Vagina (tissue), 2 donors: ENCODE measurements at regions not wholly inside any gene's neighbourhood (a gene's known extent, or its start where the extent isn't known, plus 50 kb on each side); places are given as distances from the start of the nearest gene placed in this dataset.

ENCODE experiments used
- DNase-seq, 2 donors: peaks; one replicate each; pipeline ENCODE4 v3.0.0-alpha.2; 2017; ENCODE audit errors: extremely low spot score in 2 of 2
- H3K27ac ChIP-seq: fragments of 200-600 bp; sonication (generic); one replicate; pipeline ENCODE4 v1.5.1; 2019
- H3K27me3 ChIP-seq: fragments of 200-600 bp; sonication (generic); one replicate; pipeline ENCODE4 v1.5.1; 2019
- H3K36me3 ChIP-seq, 2 donors: fragments of 200-600 bp; sonication (generic); one replicate each; pipeline ENCODE4 v1.5.1; 2017 to 2019
- H3K4me1 ChIP-seq: fragments of 200-600 bp; sonication (generic); one replicate; pipeline ENCODE4 v1.5.1; 2019
- H3K4me3 ChIP-seq, 2 donors: fragments of 200-600 bp; sonication (generic); 1 replicate in 1 of 2; 2 replicates in 1 of 2; pipeline ENCODE4 v1.5.1; 2016 to 2019
- H3K9me3 ChIP-seq: fragments of 200-600 bp; sonication (generic); one replicate; pipeline ENCODE4 v1.5.1; 2019
- POLR2A ChIP-seq, 2 donors: fragments of 450-650 bp; IDR thresholded peaks; one replicate each; pipeline ENCODE4 v1.6.1; 2017; ENCODE audit warnings: antibody characterized with exemption in 2 of 2, mild to moderate bottlenecking in 2 of 2, moderate library complexity in 2 of 2
- POLR2AphosphoS5 ChIP-seq, 2 donors: sonication (generic); formaldehyde crosslinking; IDR thresholded peaks; one replicate each; pipeline ENCODE4 v1.9.0; 2017; ENCODE audit warnings: antibody characterized with exemption in 2 of 2, mild to moderate bottlenecking in 2 of 2, low read depth in 1 of 2; ENCODE audit not compliant: insufficient read depth in 1 of 2
- intact Hi-C: fragments of 100-400 bp; cut with DNase I; formaldehyde crosslinking; loops from one replicate; pipeline ENCODE4 v1.15.1; 2023
- TF ChIP-seq, protein P1 (sequence below), 3 experiments: fragments of 450-650 bp in 2 of 3; fragments of 200-600 bp in 1 of 3; sonication (generic) in 1 of 3; IDR thresholded peaks; one replicate each; pipeline ENCODE4 v1.5.1; 2017 to 2019; ENCODE audit warnings: antibody characterized with exemption in 3 of 3, mild to moderate bottlenecking in 2 of 3, moderate library complexity in 2 of 3

DNA sequence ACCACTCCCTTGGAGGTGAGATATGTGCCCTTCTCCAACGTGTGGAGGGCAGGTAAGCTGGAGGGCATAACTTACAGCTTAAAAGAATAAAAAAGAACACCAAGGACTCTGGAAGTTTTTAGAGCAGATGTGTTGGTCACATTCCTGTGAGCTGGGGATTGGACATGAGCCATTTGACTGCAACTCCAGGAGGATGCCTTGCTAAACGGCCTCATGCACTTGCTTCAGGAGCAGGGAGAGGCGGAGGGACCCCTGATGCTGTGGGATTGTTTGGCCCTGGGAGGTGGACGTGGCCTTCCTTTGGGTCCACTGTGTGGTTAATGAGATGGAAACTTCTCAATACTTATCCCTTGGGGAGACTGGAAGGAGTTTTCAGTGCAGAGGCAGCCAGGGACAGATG, 185.6 kb downstream of the RHOU start:
- no peaks in the 10 kb centered on the region for H3K36me3 ChIP-seq
- intact Hi-C loops = no loop called here
- H3K9me3 ChIP-seq = no peaks in the 10 kb centered on the region
- no peak overlapping the region for H3K4me3 ChIP-seq
- no peak overlapping the region for H3K27ac ChIP-seq
- no peak for DNase-seq
- H3K4me1 ChIP-seq = no peaks in the 10 kb centered on the region
- TF ChIP-seq POLR2AphosphoS5 (IDR thresholded peaks at IDR 0.05; ENCODE audit: insufficient read depth in 1 of 2, low read depth in 1 of 2) (no peak), POLR2A (IDR thresholded peaks at IDR 0.05) (no peak)
- TF ChIP-seq, protein P1, sequence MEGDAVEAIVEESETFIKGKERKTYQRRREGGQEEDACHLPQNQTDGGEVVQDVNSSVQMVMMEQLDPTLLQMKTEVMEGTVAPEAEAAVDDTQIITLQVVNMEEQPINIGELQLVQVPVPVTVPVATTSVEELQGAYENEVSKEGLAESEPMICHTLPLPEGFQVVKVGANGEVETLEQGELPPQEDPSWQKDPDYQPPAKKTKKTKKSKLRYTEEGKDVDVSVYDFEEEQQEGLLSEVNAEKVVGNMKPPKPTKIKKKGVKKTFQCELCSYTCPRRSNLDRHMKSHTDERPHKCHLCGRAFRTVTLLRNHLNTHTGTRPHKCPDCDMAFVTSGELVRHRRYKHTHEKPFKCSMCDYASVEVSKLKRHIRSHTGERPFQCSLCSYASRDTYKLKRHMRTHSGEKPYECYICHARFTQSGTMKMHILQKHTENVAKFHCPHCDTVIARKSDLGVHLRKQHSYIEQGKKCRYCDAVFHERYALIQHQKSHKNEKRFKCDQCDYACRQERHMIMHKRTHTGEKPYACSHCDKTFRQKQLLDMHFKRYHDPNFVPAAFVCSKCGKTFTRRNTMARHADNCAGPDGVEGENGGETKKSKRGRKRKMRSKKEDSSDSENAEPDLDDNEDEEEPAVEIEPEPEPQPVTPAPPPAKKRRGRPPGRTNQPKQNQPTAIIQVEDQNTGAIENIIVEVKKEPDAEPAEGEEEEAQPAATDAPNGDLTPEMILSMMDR (IDR thresholded peaks at IDR 0.05) = no peak
- no peaks in the 10 kb centered on the region for H3K27me3 ChIP-seq

DNA sequence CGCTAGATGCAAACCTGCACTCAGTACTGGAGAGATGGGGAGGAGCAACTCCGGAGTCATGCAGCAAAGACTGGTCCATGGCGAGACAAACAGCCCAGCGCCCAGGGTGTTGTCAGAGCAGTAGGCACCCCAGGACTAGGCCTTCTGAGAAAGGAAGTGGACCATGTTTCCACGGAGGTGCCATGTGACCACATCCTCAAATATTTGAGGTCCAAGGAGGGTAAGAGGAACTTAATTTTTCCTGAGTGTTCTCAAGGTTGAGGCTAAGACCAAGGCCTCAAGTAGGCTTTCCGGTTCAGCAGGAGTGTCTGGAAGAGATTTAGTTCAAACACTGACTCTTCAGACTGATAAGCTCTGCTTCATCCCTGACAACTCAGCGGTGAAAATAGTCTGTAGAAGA, 186.2 kb downstream of the RHOU start:
- Histone ChIP-seq H3K9me3 (no peaks in the 10 kb centered on the region), H3K4me1 (no peaks in the 10 kb centered on the region), H3K4me3 (no peak overlapping the region), H3K36me3 (no peaks in the 10 kb centered on the region), H3K27ac (no peak overlapping the region), H3K27me3 (no peaks in the 10 kb centered on the region)
- TF ChIP-seq POLR2AphosphoS5 (IDR thresholded peaks at IDR 0.05; ENCODE audit: insufficient read depth in 1 of 2, low read depth in 1 of 2) (no peak), POLR2A (IDR thresholded peaks at IDR 0.05) (no peak)
- TF ChIP-seq, protein P1 (IDR thresholded peaks at IDR 0.05) = no peak
- intact Hi-C loops = no loop called here
- no peak for DNase-seq

DNA sequence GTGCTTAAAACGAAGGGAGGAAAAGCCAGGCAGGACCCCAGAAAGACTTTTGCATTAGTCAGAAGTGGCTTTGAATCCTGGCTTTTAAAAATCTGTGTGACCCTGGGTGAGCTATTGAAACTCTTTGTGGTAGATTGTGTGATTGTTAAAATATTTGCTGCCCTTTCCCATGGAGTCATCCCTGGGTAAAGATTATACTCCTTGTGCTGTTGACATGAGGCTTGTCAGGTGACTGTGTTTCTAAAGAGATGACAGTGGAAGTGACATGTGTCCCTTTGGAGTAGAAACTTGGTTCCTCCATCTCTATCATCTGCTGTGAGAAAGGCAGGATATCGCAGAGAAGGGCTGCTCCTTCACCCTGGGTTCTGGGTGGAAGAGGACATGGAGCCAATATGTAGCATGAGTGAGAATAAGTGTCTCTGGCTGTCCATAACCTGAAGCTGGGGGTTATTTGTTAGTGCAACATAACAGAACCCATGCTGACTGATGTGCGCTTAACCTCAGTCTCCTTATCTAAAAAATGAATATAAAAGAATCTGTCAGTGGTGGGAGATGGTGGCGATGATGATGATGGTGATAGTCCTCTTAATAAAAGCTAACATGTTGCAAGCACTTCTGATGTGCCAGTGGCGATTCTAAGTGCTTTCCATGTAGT, 187.6 kb downstream of the RHOU start:
- intact Hi-C loops = no loop called here
- Histone ChIP-seq H3K36me3 (no peaks in the 10 kb centered on the region), H3K9me3 (no peaks in the 10 kb centered on the region), H3K27ac (no peak overlapping the region), H3K4me3 (no peak overlapping the region), H3K27me3 (no peaks in the 10 kb centered on the region), H3K4me1 (no peaks in the 10 kb centered on the region)
- no peak for DNase-seq
- TF ChIP-seq POLR2AphosphoS5 (IDR thresholded peaks at IDR 0.05; ENCODE audit: insufficient read depth in 1 of 2, low read depth in 1 of 2) (no peak), POLR2A (IDR thresholded peaks at IDR 0.05) (no peak)
- TF ChIP-seq, protein P1 (IDR thresholded peaks at IDR 0.05) = no peak

DNA sequence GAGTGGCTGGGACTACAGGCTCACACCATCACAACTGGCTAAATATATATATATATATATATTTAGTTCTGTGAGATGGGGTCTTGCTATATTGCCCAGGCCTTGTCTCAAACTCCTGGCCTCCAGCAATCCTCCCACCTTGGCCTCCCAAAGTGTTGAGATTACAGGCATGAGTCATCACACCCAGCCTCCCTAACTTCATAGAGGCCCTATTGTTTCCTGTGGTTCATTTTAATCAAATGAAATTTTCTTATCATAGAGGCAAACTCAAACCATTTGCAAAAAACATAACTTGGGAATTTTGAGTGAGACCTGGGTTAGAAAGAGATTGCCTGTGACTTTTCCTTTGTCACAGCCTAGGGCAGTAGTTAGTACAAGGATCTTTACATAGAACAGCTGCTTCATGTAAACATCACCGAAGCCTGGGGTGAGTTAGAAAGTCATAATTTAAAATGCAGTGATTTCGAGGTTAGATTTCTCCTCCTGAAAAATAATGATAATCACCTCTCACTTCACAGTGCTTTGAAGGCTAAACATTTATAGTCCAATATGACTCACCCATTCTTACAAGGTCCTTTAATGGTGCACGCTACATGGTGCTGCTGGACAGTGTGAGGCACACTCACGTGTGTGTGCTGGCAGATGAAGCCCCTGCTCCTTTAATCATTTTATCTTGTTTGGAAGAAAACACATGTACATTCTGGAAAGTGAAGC, 188.9 kb downstream of the RHOU start:
- Histone ChIP-seq H3K36me3 (no peaks in the 10 kb centered on the region), H3K27me3 (no peaks in the 10 kb centered on the region), H3K4me3 (no peak overlapping the region), H3K27ac (no peak overlapping the region), H3K9me3 (no peaks in the 10 kb centered on the region), H3K4me1 (no peaks in the 10 kb centered on the region)
- TF ChIP-seq, protein P1 (IDR thresholded peaks at IDR 0.05) = no peak
- TF ChIP-seq POLR2A (IDR thresholded peaks at IDR 0.05) = no peak
- TF ChIP-seq POLR2AphosphoS5 (IDR thresholded peaks at IDR 0.05; ENCODE audit: insufficient read depth in 1 of 2, low read depth in 1 of 2) = no peak
- intact Hi-C loops = no loop called here
- DNase-seq = no peak

DNA sequence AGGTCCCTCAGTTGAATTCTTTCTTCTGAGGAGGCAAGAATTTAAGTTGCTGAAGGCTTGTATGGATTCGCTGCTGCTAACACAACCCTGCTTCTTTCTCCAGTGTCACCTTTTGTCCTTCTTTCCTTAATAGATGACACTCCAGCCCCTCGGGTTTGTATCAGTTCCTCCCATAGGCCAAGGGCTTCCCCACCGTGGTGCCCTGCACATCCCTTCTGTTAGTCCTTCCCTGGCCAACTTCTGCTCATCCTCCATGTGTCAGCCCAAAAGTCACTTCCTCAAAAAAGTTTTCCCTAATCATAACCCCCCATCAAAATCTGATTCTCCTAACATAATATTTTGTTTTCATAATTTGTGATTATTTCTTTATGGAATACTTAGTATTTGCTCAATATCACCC, 190.4 kb downstream of the RHOU start:
- no peak overlapping the region for H3K27ac ChIP-seq
- H3K27me3 ChIP-seq = no peaks in the 10 kb centered on the region
- DNase-seq = no peak
- H3K4me1 ChIP-seq = no peaks in the 10 kb centered on the region
- H3K4me3 ChIP-seq = no peak overlapping the region
- no peak for TF ChIP-seq POLR2AphosphoS5 (IDR thresholded peaks at IDR 0.05; ENCODE audit: insufficient read depth in 1 of 2, low read depth in 1 of 2)
- no peak for TF ChIP-seq POLR2A (IDR thresholded peaks at IDR 0.05)
- TF ChIP-seq, protein P1 (IDR thresholded peaks at IDR 0.05) = no peak
- H3K36me3 ChIP-seq = no peaks in the 10 kb centered on the region
- H3K9me3 ChIP-seq = no peaks in the 10 kb centered on the region
- intact Hi-C loops = no loop called here
